HepG2 (cell line): ENCODE measurements at regions not wholly inside any gene's neighbourhood (a gene's known extent, or its start where the extent isn't known, plus 50 kb on each side); places are given as distances from the start of the nearest gene placed in this dataset.
A peak's percentile ranks its signal among the peaks of the same experiment; 100 is the strongest.

Experiments
- CENPT ChIP-seq: sonication (generic); formaldehyde crosslinking; IDR thresholded peaks from 2 replicates; pipeline ENCODE4 v1.8.0; 2022; ENCODE audit warnings: low read depth, mild to moderate bottlenecking, moderate library complexity, missing genetic modification reagents
- CREB1 ChIP-seq, 2 experiments: fragments of 450-650 bp in 1 of 2; IDR thresholded peaks; 2 replicates each; pipeline ENCODE4 v1.6.1; 2016 to 2017; ENCODE audit warnings: control low read depth in 1 of 2, mild to moderate bottlenecking in 1 of 2, missing compliant biosample characterization in 1 of 2, missing genetic modification characterization in 1 of 2
- GATA4 ChIP-seq: sonication (generic); IDR thresholded peaks from 2 replicates; pipeline ENCODE4 v1.6.1; 2016; ENCODE audit warnings: antibody characterized with exemption, low read depth, borderline replicate concordance
- HDAC2 ChIP-seq: sonication (generic); formaldehyde crosslinking; IDR thresholded peaks from 2 replicates; pipeline ENCODE4 v1.4.0; 2020; ENCODE audit warnings: missing genetic modification reagents
- IKZF1 ChIP-seq: fragments of 450-650 bp; IDR thresholded peaks from 2 replicates; pipeline ENCODE4 v1.7.1; 2016
- MEIS1 ChIP-seq: sonication (generic); formaldehyde crosslinking; IDR thresholded peaks from 2 replicates; pipeline ENCODE4 v1.9.0; 2021; ENCODE audit warnings: mild to moderate bottlenecking, missing genetic modification reagents, moderate library complexity, borderline replicate concordance
- PATZ1 ChIP-seq: sonication (generic); formaldehyde crosslinking; IDR thresholded peaks from 2 replicates; pipeline ENCODE4 v1.4.0; 2020; ENCODE audit warnings: missing genetic modification reagents
- PITX1 ChIP-seq: sonication (generic); formaldehyde crosslinking; IDR thresholded peaks from 2 replicates; pipeline ENCODE4 v1.5.1; 2020; ENCODE audit warnings: mild to moderate bottlenecking, missing genetic modification reagents
- RBFOX2 ChIP-seq: fragments of 200-400 bp; formaldehyde crosslinking; IDR thresholded peaks from 2 replicates; pipeline ENCODE4 v1.6.1; 2017; ENCODE audit warnings: low read depth, mild to moderate bottlenecking, low read length
- SNRNP70 ChIP-seq: fragments of 200-400 bp; formaldehyde crosslinking; IDR thresholded peaks from 2 replicates; pipeline ENCODE4 v1.6.1; 2017; ENCODE audit warnings: mild to moderate bottlenecking, low read depth, low read length, moderate library complexity
- TMF1 ChIP-seq: sonication (generic); formaldehyde crosslinking; IDR thresholded peaks from 2 replicates; pipeline ENCODE4 v1.8.1; 2022; ENCODE audit warnings: low read depth, missing genetic modification reagents
- ZBTB42 ChIP-seq: sonication (generic); formaldehyde crosslinking; IDR thresholded peaks from 2 replicates; pipeline ENCODE4 v1.5.0; 2020; ENCODE audit warnings: mild to moderate bottlenecking, missing genetic modification reagents
- ZNF451 ChIP-seq: sonication (generic); formaldehyde crosslinking; IDR thresholded peaks from 2 replicates; pipeline ENCODE4 v1.5.0; 2020; ENCODE audit warnings: mild to moderate bottlenecking, missing genetic modification reagents
- ZNF468 ChIP-seq: sonication (generic); formaldehyde crosslinking; IDR thresholded peaks from 2 replicates; pipeline ENCODE4 v1.8.0; 2022; ENCODE audit warnings: mild to moderate bottlenecking, moderate library complexity, missing genetic modification reagents
- ZNF549 ChIP-seq: sonication (generic); formaldehyde crosslinking; IDR thresholded peaks from 2 replicates; pipeline ENCODE4 v1.5.0; 2020; ENCODE audit warnings: missing genetic modification reagents
- ZNF609 ChIP-seq: sonication (generic); formaldehyde crosslinking; IDR thresholded peaks from 2 replicates; pipeline ENCODE4 v1.4.0; 2020; ENCODE audit warnings: mild to moderate bottlenecking, missing genetic modification reagents, borderline replicate concordance
- TF ChIP-seq, protein P1 (sequence below): sonication (generic); formaldehyde crosslinking; IDR thresholded peaks from 2 replicates; pipeline ENCODE4 v1.8.1; 2023; ENCODE audit warnings: mild to moderate bottlenecking, moderate library complexity, missing genetic modification reagents
- TF ChIP-seq, protein P2 (sequence below): sonication (generic); formaldehyde crosslinking; IDR thresholded peaks from 2 replicates; pipeline ENCODE4 v1.9.0; 2022; ENCODE audit warnings: missing genetic modification reagents, mild to moderate bottlenecking, borderline replicate concordance

- TF ChIP-seq ZNF609 (CRISPR knock-in tag) (peak; percentile 71; the same call in 1 of the 2 replicates), CENPT (no peak), ZNF451 (CRISPR knock-in tag) (no peak), MEIS1 (CRISPR knock-in tag) (no peak), PATZ1 (CRISPR knock-in tag) (no peak; the same call in 1 of the 2 replicates), CREB1 (IDR thresholded peaks at IDR 0.05) (no peak), CREB1 (CRISPR knock-in tag; IDR thresholded peaks at IDR 0.05) (no peak), ZNF468 (no peak), HDAC2 (peak; percentile 32; the same call in 1 of the 2 replicates), ZNF549 (CRISPR knock-in tag) (no peak), ZBTB42 (no peak), RBFOX2 (0 out of 2 replicates have a peak, but pooled peaks have one; percentile 21), TMF1 (CRISPR knock-in tag) (no peak), PITX1 (peak; percentile 52; the same call in 1 of the 2 replicates), SNRNP70 (no peak), GATA4 (peak; percentile 38; the same call in 1 of the 2 replicates), IKZF1 (no peak)
- TF ChIP-seq, protein P1, sequence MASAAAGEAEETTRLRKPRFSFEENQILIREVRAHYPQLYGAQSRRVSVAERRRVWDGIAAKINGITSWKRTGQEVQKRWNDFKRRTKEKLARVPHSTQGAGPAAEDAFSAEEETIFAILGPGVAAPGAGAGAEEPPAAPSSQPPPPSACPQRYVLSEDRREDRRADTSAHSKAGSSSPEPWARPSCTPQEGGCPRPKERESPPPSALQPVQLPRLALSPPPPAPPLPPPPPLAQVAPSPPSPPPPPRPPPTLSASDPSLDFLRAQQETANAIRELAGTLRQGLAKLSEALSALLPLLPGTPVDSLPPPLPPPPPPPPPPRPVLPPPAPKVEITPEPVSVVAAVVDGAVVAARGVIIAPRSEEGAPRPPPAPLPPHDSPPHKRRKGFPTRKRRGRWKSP (CRISPR knock-in tag) = no peak
- TF ChIP-seq, protein P2, sequence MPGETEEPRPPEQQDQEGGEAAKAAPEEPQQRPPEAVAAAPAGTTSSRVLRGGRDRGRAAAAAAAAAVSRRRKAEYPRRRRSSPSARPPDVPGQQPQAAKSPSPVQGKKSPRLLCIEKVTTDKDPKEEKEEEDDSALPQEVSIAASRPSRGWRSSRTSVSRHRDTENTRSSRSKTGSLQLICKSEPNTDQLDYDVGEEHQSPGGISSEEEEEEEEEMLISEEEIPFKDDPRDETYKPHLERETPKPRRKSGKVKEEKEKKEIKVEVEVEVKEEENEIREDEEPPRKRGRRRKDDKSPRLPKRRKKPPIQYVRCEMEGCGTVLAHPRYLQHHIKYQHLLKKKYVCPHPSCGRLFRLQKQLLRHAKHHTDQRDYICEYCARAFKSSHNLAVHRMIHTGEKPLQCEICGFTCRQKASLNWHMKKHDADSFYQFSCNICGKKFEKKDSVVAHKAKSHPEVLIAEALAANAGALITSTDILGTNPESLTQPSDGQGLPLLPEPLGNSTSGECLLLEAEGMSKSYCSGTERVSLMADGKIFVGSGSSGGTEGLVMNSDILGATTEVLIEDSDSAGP = no peak; the same call in 1 of the 2 replicates
These were observed 66.6 kb upstream of the IGFBP3 start (continued) for GRCh38 chr7:45987521-45988290.
